22Rv1 (cell line): ENCODE measurements at regions not wholly inside any gene's neighbourhood (a gene's known extent, or its start where the extent isn't known, plus 50 kb on each side); places are given as distances from the start of the nearest gene placed in this dataset.

Experiments used
- CTCF ChIP-seq: fragments of 450-650 bp; IDR thresholded peaks from 2 replicates; pipeline ENCODE4 v1.5.1; 2017; ENCODE audit warnings: mild to moderate bottlenecking
- ZFX ChIP-seq: fragments of 450-650 bp; IDR thresholded peaks from 2 replicates; pipeline ENCODE4 v1.6.1; 2017; ENCODE audit warnings: antibody characterized with exemption, borderline replicate concordance

- TF ChIP-seq CTCF (no peak), ZFX (no peak)
These were observed 111.3 kb upstream of the WARS2 start for GRCh38 chr1:119251751-119252150.
